ENCODE measurements at regions not wholly inside any gene's neighbourhood (a gene's known extent, or its start where the extent isn't known, plus 50 kb on each side); places are given as distances from the start of the nearest gene placed in this dataset.

DNA sequence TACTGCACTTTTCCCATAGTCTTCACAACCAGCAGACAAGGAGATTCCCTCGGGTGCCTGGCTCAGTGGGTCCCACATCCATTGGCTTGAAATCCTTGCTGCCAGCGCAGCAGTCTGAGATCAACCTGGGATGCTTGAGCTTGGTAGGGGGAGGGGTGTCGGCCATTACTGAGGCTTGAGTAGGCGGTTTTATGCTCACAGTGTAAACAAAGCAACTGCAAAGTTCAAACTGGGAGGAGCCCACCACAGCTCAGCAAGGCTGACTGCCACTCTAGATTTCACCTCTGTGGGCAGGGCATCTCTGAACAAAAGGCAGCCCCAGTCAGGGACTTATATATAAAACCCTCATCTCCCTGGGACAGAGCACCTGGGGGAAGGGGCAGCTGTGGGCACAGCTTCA, 512.3 kb upstream of the MPDZ start:
- TF ChIP-seq POLR2A (IDR thresholded peaks at IDR 0.05) (no peak), POLR2AphosphoS5 (IDR thresholded peaks at IDR 0.05) (no peak), EP300 (IDR thresholded peaks at IDR 0.05) (no peak)
- TF ChIP-seq, protein P1, sequence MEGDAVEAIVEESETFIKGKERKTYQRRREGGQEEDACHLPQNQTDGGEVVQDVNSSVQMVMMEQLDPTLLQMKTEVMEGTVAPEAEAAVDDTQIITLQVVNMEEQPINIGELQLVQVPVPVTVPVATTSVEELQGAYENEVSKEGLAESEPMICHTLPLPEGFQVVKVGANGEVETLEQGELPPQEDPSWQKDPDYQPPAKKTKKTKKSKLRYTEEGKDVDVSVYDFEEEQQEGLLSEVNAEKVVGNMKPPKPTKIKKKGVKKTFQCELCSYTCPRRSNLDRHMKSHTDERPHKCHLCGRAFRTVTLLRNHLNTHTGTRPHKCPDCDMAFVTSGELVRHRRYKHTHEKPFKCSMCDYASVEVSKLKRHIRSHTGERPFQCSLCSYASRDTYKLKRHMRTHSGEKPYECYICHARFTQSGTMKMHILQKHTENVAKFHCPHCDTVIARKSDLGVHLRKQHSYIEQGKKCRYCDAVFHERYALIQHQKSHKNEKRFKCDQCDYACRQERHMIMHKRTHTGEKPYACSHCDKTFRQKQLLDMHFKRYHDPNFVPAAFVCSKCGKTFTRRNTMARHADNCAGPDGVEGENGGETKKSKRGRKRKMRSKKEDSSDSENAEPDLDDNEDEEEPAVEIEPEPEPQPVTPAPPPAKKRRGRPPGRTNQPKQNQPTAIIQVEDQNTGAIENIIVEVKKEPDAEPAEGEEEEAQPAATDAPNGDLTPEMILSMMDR (IDR thresholded peaks at IDR 0.05), result no peak

Measured in gastroesophageal sphincter (tissue), 3 donors.